HG03565 (cell line): ENCODE measurements at regions not wholly inside any gene's neighbourhood (a gene's known extent, or its start where the extent isn't known, plus 50 kb on each side); places are given as distances from the start of the nearest gene placed in this dataset.

ENCODE experiments used
- ATAC-seq: cut with Tn5 transposase; IDR thresholded peaks from one replicate; pipeline ENCODE4 v1.9.1; 2021; ENCODE audit warnings: mild to moderate bottlenecking, moderate library complexity; ENCODE audit not compliant: unreplicated experiment

- ATAC-seq = no peak
These were observed 89.1 kb upstream of the E2F3 start for GRCh38 chr6:20312606-20313005.

GRCh38 chr6:20313051-20313450, 88.6 kb upstream of the E2F3 start:
- no peak for ATAC-seq

DNA sequence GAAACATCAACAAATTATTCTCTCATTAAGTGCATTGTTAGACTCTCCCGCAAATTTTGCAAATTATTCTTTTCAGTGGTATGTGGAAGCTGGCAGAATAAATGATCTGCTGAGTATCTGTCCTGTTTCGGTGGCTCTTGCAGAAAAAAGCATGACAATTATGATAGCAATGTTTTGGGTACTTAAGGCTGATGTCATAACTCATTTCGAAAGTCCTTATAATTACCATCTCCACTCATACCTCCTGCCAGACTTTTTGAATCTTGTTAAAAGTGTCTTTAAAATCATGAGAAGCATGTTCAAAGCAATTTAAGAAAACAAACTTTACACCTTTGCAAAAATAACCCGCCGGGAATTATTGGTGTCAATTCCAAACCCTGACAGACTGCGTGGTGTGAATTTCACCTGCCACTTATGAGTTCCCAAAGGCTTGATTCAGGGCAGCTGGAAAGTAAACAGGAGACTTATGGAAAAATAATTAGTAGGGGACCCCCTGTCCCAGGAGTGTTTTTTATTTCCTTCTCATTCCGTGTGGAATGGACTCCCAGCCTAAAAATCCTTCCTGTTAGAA, 87.6 kb upstream of the E2F3 start:
- no peak for ATAC-seq

DNA sequence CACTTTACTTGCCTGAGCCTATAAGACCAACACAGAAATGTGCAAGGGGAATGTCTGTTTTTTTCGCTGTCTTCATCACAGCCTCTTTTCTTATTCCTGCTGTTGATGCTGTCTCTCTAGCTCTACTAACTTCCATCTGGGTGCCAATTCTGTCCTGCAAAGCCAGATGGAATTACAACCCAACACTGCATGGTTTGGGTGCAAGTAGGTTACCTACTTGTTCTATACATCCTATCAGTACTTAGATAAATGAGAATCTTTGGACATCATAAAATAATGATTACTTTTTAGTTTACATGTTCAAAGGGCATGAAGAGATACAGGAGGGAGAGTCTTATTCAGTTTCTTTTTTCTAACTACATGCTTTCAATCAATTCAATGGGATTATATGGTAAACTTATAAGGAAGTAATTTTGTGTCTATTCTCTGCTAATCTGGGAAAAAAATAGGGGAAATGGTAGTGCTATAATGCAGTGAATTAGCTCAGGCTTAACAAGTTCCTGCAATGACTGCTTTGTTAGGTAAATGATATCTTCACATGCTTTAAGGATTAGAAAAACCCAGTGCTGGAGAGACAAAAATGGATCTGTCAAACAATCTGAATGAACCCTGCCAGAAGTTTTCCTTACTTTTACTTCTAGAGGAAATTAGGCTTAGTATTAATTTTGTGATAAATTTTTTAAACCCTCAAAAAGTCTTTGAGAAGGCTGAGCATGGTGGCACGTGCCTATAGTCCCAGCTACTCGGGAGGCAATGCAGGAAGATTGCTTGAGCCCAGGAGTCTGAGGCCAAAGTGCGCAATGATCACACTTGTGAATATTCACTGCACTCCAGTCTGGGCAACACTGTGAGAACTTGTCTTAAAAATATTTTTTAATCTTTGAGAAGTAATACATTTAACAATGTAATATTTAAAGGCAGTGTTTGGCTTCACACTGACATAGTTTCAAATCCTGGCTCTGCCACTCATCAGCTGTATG, 86.5 kb upstream of the E2F3 start:
- no peak for ATAC-seq

DNA sequence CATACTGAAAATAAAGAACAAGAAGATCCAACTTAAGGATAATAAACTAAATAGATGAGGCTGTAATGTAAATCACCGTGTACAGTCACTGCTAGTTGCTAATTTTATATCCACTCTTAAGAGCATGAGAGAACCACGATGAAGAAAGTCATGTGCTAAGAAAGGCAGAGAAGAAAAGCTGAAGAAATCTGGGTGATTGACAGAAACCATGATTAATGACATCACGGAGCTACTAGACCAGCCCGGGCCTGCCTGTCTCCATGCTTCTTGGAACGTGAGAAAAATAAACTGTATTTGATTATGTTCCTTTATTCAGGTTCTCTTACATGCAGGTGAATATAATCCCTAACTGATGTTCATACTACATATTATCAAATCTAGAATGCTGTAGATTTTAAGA, 84.2 kb upstream of the E2F3 start:
- ATAC-seq = no peak

DNA sequence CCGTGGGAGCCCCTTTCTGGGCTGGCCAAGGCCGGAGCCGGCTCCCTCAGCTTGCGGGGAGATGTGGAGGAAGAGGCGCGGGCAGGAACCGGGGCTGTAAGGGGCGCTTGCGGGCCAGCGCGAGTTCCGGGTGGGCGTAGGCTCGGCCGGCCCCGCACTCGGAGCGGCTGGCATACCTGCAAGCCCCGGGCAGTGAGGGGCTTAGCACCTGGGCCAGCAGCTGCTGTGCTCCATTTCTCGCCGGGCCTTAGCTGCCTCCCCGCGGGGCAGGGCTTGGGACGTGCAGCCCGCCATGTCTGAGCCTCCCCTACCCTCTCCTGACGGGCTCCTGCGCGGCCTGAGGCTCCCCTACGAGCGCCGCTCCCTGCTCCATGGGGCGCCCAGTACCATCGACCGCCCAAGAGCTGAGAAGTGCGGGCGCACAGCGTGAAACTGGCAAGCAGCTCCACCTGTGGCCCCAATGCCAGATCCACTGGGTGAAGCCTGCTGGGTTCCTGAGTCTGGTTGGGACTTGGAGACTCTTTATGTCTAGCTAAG, 82.8 kb upstream of the E2F3 start:
- ATAC-seq = no peak

DNA sequence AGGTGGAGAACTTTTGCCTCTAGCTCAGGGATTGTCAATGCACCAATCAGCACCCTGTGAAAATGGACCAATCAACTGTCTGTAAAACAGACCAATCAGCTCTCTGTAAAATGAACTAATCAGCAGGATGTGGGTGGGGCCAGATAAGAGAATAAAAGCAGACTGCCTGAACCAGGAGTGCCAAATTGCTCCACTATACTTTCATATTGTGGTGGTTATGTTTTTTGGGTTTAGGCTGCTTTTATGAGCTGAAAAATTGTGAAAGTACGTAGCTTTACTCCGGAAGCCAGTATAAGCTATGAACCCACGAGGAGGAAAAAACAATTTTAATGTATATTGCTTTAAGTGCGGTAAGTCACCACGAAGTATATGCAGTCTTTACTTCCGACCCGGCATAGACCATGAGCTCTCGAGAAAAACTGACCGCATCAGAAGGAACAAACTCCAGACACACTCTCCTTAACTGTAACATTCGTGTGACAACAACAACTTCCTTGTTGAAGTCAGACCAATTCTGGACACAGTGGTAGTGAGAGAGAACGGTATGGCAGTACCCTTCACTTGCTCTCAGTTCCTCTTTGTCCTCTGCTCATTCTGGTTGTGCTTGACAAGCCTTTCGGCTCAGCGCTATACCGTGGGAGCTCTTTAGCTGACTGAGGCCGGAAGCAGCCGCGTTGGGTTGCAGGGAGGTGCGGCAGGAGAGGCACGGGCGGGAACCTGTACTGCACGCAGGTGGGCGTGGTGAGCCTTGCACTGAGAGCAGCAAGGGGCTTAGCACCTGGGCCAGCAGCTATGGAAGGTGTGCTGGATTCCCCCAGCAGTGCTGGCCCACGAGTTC, 81.9 kb upstream of the E2F3 start:
- peak; percentile 99 for ATAC-seq

GRCh38 chr6:20325641-20326421, 75.8 kb upstream of the E2F3 start:
- ATAC-seq = no peak

DNA sequence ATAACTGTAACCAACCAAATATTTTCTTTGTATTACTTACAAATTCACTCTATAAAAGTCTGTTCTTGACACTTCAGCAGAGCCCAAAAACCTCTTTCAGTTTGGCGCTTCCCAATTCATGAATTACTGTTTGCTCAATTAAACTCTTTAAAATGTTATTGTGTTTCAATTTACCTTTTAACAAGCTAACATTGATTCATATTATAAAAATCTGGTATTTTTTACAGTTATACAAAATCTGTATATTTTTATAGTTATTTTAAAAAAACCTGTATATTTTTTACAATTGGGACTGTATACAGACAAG, 75.3 kb upstream of the E2F3 start:
- ATAC-seq = no peak

DNA sequence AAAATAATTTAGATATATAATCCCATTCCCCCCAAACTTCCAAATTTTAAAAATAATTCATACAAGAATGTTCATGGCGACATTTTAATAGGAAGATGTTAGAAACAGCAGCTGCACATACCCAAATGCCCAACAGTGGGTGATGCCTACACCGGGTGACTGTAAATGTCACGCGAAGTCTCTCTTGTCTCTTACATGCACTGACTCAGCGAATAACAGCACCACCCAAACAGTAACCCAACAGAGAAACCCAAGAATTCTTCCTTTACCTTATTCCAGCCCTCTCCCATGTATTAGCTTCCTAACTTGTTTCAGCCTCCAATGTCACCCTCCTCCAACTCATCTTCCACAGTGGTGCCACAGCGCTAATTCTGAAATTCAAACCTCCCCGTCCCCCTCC, 74.5 kb upstream of the E2F3 start:
- ATAC-seq = no peak

- no peak for ATAC-seq
These were observed 73.3 kb upstream of the E2F3 start for GRCh38 chr6:20328266-20328923.

DNA sequence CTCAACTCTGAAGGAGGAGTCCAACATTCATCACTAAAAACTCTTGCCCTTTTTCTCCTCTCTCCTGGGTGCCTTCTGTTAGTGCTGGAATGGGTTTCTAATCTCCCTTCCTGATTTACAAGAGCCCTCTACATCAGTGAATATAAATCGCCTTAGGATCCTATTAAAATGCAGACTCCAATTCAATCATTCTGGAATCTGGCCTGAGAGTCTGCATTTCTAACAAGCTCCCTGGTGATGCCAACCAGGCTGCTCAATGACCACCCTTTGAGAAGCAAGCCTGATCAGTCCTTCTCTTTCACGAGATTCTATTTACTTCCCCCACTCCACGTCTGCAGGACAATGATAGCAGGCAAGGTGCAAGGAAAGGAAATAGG, 72.8 kb upstream of the E2F3 start:
- ATAC-seq = no peak

DNA sequence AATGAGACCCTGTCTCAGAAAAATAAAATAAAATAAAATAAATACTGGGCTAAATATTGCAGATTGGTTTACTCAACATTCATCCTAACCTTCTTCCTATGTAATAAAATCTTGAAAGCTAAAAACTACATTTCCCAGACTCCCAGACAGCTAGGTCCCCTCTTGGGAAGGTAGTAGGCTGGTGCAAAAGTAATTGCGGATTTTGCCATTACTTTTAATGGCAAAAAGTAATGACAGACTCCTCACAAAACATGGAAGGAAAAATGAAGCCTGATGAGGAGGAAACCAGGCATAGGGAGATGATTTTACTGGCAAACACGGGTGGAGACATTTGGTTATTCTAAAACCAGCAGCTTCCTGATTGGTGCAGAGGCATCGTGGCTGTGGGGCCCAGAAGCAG, 70.6 kb upstream of the E2F3 start:
- no peak for ATAC-seq

DNA sequence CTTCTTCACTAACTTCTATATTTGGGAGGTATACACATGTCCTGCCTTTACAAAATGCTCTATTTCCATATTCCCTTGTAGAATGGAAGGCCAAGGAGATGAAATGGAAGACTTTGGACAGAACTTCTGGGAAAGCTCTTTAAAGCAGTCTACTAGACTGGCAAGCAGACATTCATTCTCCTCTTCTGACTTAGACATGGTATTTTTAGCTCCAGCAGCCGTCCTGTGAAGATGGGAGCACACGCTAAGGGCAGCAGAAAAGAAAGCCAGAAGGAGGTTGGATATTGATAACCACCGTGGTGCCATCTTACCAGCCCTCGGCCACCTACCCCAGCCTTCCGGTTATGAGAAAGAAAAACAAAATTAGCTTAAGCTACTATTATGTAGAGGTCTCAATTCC, 70.1 kb upstream of the E2F3 start:
- no peak for ATAC-seq

DNA sequence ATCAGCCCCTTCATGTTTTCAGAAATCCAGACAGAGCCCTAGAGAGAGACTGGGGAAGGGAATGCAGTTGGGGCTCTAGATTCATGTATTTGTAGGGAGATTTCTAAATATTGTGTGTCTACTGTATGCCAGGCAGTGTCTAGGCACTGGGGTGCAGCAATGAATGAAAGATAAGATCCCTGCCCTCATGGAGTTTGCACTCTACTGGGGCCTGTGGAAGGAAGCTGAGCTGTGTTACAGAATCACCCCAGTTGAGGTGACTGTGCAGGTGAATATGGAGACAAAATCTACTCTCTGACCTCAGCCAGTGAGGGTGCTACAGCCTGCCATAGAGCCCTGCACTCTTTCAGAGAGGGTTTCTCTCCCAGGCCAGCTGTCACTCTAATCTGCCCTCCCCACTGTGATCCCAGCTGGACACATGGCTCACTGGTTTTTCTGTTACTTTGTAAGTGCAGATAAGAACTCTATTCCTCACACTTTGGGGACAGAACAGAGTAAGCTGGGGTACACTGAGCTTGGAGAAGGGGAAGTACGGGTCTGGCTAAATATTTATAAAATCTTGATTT, 69.2 kb upstream of the E2F3 start:
- ATAC-seq = no peak

DNA sequence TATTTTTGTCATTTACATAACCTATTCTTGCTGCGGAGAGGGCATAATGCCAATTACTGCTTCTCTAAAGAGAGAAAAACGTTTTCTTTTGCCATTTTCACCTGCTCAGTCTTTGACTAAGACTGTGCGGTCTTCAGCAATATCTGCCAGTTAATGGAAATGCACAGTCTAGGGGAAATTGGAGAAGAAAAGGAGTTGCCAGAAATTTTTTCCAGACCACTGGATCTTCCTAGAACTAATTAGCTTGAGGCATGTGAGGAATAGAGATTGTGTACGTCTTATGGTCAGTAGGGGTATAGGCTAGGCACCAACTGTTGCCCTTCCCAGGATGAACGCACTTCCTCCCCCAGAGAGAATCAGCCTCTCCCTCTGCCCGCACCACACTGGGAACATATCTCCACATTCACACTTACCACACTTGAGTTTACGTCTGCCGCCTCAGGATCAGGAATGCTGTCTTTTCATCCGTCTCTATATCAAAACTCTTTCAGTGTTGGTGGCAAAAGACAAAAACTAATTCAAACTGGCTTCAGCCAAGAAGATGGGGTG, 67.9 kb upstream of the E2F3 start:
- ATAC-seq = no peak

DNA sequence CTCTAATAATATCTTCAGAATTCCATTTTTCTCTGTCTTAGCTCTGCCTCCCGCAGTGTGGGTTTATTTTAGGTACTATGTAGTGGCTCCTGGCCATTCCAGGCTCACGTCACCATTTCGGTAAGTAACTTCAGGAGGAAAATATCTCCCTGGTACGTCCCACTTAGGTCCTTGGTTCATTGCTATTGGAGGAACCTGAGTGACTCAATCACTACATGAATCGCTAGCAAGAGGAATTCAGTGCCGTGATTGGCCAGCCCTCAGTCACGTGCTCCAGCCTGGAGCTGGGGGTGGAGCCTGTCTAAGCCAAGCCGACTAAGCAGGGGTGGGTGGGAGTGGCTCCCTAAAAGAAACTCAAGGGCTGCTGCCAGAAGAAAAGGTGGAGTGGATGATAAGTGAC, 67.3 kb upstream of the E2F3 start:
- ATAC-seq = no peak

- ATAC-seq = no peak
These were observed 66.7 kb upstream of the E2F3 start for GRCh38 chr6:20334962-20335361.

- ATAC-seq = no peak
These were observed 65.8 kb upstream of the E2F3 start for GRCh38 chr6:20335872-20336271.

DNA sequence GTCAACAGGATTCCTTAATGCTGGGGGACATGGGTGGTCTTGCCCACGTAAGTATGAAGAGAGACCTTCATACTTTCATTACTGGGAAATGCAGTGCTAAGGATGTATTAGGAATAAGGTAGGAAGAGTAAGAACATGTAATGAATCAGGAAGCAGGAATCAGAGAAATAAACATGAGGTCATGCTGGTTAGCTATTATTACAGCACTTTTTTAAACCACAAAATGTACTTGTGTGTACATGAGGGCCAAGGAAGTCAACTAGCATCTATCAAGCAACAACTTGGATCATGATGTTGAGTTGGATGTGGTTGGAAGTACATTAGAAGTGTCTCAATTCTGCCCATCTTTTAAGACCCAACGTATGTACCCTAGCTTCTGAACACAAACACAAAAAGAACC, 63.5 kb upstream of the E2F3 start:
- ATAC-seq = no peak
